Mammary epithelial cell (primary cell): ENCODE measurements at regions not wholly inside any gene's neighbourhood (a gene's known extent, or its start where the extent isn't known, plus 50 kb on each side); places are given as distances from the start of the nearest gene placed in this dataset.

Source experiments
- EZH2 ChIP-seq: IDR thresholded peaks from 2 replicates; pipeline ENCODE4 v1.6.1; 2012; ENCODE audit warnings: low read length, inconsistent platforms, borderline replicate concordance
- TF ChIP-seq, protein P1 (sequence below), 2 donors: IDR thresholded peaks in 1 of 2; conservative IDR thresholded peaks in 1 of 2; 2 replicates each; pipeline ENCODE4 v1.5.1; 2011 to 2012; ENCODE audit warnings: inconsistent platforms in 2 of 2, low read length in 2 of 2, mild to moderate bottlenecking in 2 of 2, control low read depth in 1 of 2, low read depth in 1 of 2; ENCODE audit not compliant: insufficient read depth in 1 of 2; ENCODE audit errors: extremely low read depth in 1 of 2

GRCh38 chr13:90477216-90477615 is 870.3 kb upstream of the MIR17HG start:
- TF ChIP-seq, protein P1, sequence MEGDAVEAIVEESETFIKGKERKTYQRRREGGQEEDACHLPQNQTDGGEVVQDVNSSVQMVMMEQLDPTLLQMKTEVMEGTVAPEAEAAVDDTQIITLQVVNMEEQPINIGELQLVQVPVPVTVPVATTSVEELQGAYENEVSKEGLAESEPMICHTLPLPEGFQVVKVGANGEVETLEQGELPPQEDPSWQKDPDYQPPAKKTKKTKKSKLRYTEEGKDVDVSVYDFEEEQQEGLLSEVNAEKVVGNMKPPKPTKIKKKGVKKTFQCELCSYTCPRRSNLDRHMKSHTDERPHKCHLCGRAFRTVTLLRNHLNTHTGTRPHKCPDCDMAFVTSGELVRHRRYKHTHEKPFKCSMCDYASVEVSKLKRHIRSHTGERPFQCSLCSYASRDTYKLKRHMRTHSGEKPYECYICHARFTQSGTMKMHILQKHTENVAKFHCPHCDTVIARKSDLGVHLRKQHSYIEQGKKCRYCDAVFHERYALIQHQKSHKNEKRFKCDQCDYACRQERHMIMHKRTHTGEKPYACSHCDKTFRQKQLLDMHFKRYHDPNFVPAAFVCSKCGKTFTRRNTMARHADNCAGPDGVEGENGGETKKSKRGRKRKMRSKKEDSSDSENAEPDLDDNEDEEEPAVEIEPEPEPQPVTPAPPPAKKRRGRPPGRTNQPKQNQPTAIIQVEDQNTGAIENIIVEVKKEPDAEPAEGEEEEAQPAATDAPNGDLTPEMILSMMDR (conservative IDR thresholded peaks at IDR 0.05 in 1 of 2, IDR thresholded peaks at IDR 0.05 in 1 of 2; ENCODE audit: extremely low read depth in 1 of 2, insufficient read depth in 1 of 2, low read depth in 1 of 2, low read length in 2 of 2) = no peak
- no peak for TF ChIP-seq EZH2
